AG04450 (cell line): ENCODE measurements at regions not wholly inside any gene's neighbourhood (a gene's known extent, or its start where the extent isn't known, plus 50 kb on each side); places are given as distances from the start of the nearest gene placed in this dataset.
"Not testable (repeated sequence)": the region's sequence is repeated elsewhere in the genome, so short reads cannot be mapped to it uniquely, and the experiment has no call there.

ENCODE experiments used
- CTCF ChIA-PET: fragments of 300-600, 350-600 bp; formaldehyde crosslinking; extraction: SDS; loops from one replicate; lab custom pipeline; 2022; ENCODE audit warnings: antibody characterized with exemption, inconsistent platforms; lab: Charles Lee
- POLR2A ChIA-PET: fragments of 350-600 bp; formaldehyde crosslinking; extraction: SDS; loops from one replicate; lab custom pipeline; 2021; ENCODE audit warnings: antibody characterized with exemption, inconsistent platforms; lab: Yijun Ruan, JAX
- DNase-seq: peaks from one replicate; pipeline ENCODE4 v3.0.0-alpha.2; 2011; ENCODE audit warnings: low read depth, low spot score
- H3K27ac ChIP-seq: one replicate; pipeline ENCODE4 v1.5.1; 2012; ENCODE audit warnings: low read depth, low read length, control low read depth
- H3K27me3 ChIP-seq: one replicate; pipeline ENCODE4 v1.6.0; 2012; ENCODE audit warnings: low read length; ENCODE audit not compliant: control insufficient read depth, insufficient read depth
- H3K4me3 ChIP-seq: 2 replicates; pipeline ENCODE4 v1.5.1; 2011; ENCODE audit warnings: mild to moderate bottlenecking, low read depth, low read length, control low read depth
- H3K9me3 ChIP-seq: 2 replicates; pipeline ENCODE4 v1.5.1; 2012; ENCODE audit warnings: low read length; ENCODE audit not compliant: control insufficient read depth, insufficient read depth
- CTCF ChIP-seq: IDR thresholded peaks from 2 replicates; pipeline ENCODE4 v1.5.1; 2011; ENCODE audit warnings: low read depth, low read length, control low read depth, inconsistent platforms

DNA sequence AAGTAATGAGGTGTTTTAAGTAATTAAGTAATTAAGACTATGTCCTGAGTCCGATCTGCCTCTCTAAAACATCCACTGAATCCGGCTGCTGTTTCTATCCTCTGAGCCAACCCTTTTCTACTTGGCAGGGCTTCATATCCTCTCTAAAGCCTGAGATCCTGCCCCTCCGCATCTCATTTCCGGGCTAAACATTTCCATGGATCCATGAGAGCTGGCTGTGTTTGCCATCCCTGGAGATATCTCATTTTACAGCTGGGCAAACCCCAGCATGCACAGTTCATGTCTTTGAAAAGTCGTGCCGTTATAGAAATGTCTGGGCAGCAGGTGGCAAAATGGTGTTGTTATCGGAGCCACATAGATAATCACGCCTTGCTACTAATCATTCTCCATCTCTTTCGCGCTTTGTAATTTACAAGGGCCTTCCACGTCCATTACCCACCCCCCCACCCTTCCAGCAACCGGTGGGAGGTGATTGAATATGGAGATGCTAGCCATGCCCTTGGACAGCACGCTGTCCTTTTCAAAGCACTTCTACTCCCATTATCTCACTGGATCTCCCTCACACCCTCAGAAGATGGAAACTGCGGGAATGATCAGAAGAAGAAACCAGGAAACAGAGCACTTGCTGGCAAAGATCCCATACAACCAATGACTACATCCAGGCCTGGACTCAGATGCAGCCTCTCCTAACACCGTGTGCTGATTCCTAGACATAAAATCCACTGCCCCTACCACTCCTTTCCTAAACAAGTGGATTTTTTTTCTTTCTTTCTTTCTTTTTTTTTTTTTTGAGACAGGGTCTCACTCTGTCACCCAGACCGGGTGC is 1189.2 kb downstream of the TYW1 start:
- Histone ChIP-seq H3K9me3 (peaks cover 45% of the 10 kb centered on the region), H3K27me3 (no peaks in the 10 kb centered on the region), H3K27ac (no peak overlapping the region), H3K4me3 (no peak overlapping the region)
- DNase-seq = no peak
- ChIA-PET POLR2A (no interaction called here), CTCF (no interaction called here)
- no peak for TF ChIP-seq CTCF

- ChIA-PET CTCF (no interaction called here), POLR2A (no interaction called here)
- Histone ChIP-seq H3K27ac (no peak overlapping the region), H3K9me3 (peaks cover 46% of the 10 kb centered on the region), H3K27me3 (no peaks in the 10 kb centered on the region), H3K4me3 (no peak overlapping the region)
- no peak for TF ChIP-seq CTCF
- DNase-seq = no peak
These were observed 1190.9 kb downstream of the TYW1 start for GRCh38 chr7:68187532-68187931.

GRCh38 chr7:68192941-68193340 is 1196.3 kb downstream of the TYW1 start:
- DNase-seq = no peak
- Histone ChIP-seq H3K9me3 (peaks cover 50% of the 10 kb centered on the region), H3K27me3 (no peaks in the 10 kb centered on the region), H3K4me3 (no peak overlapping the region), H3K27ac (no peak overlapping the region)
- ChIA-PET POLR2A (no interaction called here), CTCF (no interaction called here)
- no peak for TF ChIP-seq CTCF

GRCh38 chr7:68195642-68196041 is 1199.0 kb downstream of the TYW1 start:
- H3K4me3 ChIP-seq, CTCF ChIA-PET, POLR2A ChIA-PET, H3K27ac ChIP-seq, DNase-seq, H3K27me3 ChIP-seq: not testable (repeated sequence)
- H3K9me3 ChIP-seq = peaks cover 39% of the 10 kb centered on the region

DNA sequence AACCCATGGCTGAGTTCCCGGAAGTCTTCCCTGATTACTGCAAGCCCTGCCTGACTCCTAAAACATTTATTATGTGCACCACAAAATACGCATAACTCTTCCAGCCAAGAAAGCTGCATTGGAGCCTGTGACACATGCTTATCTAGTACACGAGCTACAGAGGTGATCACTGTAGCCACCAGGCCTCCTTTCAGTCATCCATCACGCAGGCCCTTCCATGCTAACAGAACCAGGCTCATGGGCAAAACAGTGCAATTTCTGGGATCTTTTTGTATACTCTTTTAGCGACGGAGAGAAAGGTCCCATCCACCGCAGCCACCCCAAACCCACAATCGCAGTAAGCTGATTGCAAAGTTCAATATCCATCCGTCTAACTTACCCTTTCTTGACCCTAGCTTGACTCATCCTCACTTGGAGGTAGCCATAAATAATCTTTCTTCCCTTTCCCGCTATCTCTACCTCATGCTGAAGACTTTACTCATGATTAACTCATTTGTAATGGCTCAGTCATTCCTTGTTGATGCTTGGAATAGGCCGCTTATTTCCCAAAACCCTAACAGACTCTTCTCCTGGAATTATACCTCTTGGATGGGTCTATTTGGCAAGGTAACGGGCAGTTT is 1203.5 kb downstream of the TYW1 start:
- no peaks in the 10 kb centered on the region for H3K27me3 ChIP-seq
- no peak for DNase-seq
- ChIA-PET CTCF (no interaction called here), POLR2A (no interaction called here)
- H3K4me3 ChIP-seq = no peak overlapping the region
- peaks cover 30% of the 10 kb centered on the region for H3K9me3 ChIP-seq
- no peak overlapping the region for H3K27ac ChIP-seq
- TF ChIP-seq CTCF = no peak
